HFFc6 (cell line): ENCODE measurements at regions not wholly inside any gene's neighbourhood (a gene's known extent, or its start where the extent isn't known, plus 50 kb on each side); places are given as distances from the start of the nearest gene placed in this dataset.

Experiments
- DNase-seq: peaks from one replicate; pipeline ENCODE4 v3.0.0-alpha.2; 2018
- H3K27ac Mint-ChIP-seq: 2 replicates; pipeline ENCODE4 v1.8.0; 2020; ENCODE audit warnings: mild to moderate bottlenecking, mixed read lengths
- H3K27me3 Mint-ChIP-seq: 2 replicates; pipeline ENCODE4 v1.8.0; 2021; ENCODE audit warnings: mild to moderate bottlenecking, moderate library complexity, mixed read lengths; ENCODE audit not compliant: insufficient read depth
- H3K36me3 Mint-ChIP-seq: 2 replicates; pipeline ENCODE4 v1.8.0; 2021; ENCODE audit warnings: low read depth, mixed read lengths
- H3K4me1 Mint-ChIP-seq: 2 replicates; pipeline ENCODE4 v1.8.0; 2020; ENCODE audit warnings: low read depth, mixed read lengths
- H3K4me3 Mint-ChIP-seq: 2 replicates; pipeline ENCODE4 v1.8.0; 2020; ENCODE audit warnings: mild to moderate bottlenecking, moderate library complexity, mixed read lengths
- H3K9me3 Mint-ChIP-seq: 2 replicates; pipeline ENCODE4 v1.8.0; 2020; ENCODE audit warnings: mild to moderate bottlenecking, mixed read lengths
- TF ChIP-seq, protein P1 (sequence below): fragments of 200-600 bp; sonication (generic); IDR thresholded peaks from 2 replicates; pipeline ENCODE4 v1.5.0; 2021; ENCODE audit warnings: antibody characterized with exemption, mild to moderate bottlenecking

DNA sequence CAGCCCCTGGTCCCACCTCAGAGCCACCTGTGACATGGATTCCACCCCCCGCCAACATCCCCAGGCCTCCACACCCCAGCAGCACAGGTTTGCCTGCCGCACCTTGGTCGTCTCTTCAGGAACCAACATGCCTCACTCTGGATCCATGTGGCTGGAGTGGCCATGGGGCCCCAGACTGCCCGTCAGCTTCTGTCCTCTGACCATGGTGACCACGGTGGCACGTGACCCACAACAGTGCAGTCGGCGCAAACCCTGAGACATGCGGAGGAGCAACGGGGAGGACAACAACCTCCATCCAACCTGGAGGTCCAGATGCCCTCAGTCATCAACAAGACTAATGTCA is 85.6 kb downstream of the ANKRD60 start:
- Mint-ChIP-seq H3K4me3 (no peak overlapping the region), H3K27me3 (peaks cover 50% of the 10 kb centered on the region), H3K9me3 (no peaks in the 10 kb centered on the region; the same call in 1 of the 2 replicates), H3K4me1 (no peaks in the 10 kb centered on the region), H3K27ac (no peak overlapping the region), H3K36me3 (no peaks in the 10 kb centered on the region)
- TF ChIP-seq, protein P1, sequence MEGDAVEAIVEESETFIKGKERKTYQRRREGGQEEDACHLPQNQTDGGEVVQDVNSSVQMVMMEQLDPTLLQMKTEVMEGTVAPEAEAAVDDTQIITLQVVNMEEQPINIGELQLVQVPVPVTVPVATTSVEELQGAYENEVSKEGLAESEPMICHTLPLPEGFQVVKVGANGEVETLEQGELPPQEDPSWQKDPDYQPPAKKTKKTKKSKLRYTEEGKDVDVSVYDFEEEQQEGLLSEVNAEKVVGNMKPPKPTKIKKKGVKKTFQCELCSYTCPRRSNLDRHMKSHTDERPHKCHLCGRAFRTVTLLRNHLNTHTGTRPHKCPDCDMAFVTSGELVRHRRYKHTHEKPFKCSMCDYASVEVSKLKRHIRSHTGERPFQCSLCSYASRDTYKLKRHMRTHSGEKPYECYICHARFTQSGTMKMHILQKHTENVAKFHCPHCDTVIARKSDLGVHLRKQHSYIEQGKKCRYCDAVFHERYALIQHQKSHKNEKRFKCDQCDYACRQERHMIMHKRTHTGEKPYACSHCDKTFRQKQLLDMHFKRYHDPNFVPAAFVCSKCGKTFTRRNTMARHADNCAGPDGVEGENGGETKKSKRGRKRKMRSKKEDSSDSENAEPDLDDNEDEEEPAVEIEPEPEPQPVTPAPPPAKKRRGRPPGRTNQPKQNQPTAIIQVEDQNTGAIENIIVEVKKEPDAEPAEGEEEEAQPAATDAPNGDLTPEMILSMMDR: no peak
- no peak for DNase-seq

- Mint-ChIP-seq H3K9me3 (no peaks in the 10 kb centered on the region), H3K27me3 (peaks cover 50% of the 10 kb centered on the region), H3K27ac (no peak overlapping the region), H3K4me3 (no peak overlapping the region), H3K36me3 (no peaks in the 10 kb centered on the region), H3K4me1 (no peaks in the 10 kb centered on the region)
- no peak for DNase-seq
- TF ChIP-seq, protein P1: no peak
These were observed 86.2 kb downstream of the ANKRD60 start for GRCh38 chr20:58141971-58142842.

GRCh38 chr20:58141496-58141895 is 87.0 kb downstream of the ANKRD60 start:
- Mint-ChIP-seq H3K27ac (no peak overlapping the region), H3K9me3 (no peaks in the 10 kb centered on the region), H3K4me1 (no peaks in the 10 kb centered on the region), H3K27me3 (peaks cover 49% of the 10 kb centered on the region), H3K36me3 (no peaks in the 10 kb centered on the region), H3K4me3 (no peak overlapping the region)
- no peak for DNase-seq
- TF ChIP-seq, protein P1: no peak

DNA sequence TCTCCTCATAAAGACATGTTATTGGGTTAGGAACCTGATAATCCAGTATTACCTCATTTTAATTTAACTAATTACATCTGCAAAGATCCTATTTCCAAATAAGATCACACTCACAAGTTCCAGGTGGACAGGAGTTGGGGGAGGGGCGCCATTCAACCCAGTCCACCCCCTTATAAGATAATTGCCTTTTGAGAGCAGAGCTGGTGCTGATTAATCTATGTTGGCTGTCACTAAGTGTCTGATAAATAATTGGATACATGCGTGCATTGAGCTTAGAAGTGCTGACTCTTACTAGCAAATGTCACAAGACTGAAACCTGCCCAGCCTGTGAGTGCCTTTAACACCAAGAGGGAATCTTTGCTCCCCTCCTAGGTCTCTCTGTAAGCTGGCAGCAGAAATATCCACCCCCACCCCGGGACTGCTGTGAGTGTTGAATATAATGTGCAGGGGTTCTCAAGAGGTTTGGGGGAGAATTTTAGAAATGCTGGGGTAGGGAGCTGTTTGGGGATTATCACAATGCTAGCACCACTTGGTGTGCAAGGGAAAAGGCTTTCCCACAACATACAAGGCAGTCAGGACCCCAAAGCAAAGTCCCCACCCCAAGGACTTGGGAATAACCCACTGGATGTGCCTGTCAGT is 87.5 kb downstream of the ANKRD60 start:
- H3K27ac Mint-ChIP-seq: no peak overlapping the region

DNA sequence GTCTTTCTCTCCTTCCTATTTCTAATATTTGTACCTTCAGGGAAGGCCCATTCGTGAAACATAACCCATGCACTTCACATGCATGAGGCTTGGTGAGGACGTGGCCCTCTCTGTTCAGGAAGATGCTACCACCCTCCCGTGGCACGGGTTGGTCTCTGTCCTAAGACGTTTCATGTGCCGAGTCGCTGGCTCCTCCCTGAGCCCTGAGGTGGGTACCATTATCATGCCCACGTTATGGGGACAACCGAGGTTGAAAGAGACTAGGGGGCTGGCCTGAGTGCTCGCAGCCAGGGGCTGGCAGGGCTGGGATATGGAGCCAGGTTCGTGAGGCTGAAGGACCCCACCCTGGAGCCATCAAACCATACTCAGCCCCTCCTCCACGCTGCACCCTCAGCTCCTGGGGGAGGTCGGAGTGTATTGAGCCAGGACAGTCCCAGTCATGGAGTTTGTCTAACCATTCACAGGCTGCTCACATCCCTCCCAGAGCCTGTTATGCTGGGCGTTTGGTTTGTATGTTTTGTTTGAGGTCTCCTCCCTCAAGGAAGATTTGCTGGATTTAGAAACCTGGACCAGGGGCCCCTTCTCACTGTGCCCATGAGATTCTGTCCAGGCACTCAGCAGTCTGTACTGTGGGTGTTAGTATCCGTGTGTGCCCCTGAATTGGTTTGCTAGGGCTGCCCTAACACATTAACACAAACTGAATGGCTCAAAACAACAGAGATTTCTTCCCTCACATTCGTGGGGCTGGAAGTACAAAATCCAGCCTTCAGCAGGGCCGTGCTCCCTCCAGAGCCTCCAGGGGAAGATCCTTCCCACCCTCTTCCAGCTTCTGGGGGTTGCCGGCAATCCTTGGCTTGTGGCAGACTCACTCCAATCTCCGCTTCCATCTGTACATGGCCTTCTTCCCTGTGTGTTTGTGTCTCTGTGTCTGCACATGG is 88.3 kb downstream of the ANKRD60 start:
- peaks cover 9% of the 10 kb centered on the region; the same call in 1 of the 2 replicates for H3K4me1 Mint-ChIP-seq
- H3K27me3 Mint-ChIP-seq: peaks cover 45% of the 10 kb centered on the region
- TF ChIP-seq, protein P1: no peak
- no peak overlapping the region for H3K27ac Mint-ChIP-seq
- H3K36me3 Mint-ChIP-seq: no peaks in the 10 kb centered on the region
- H3K4me3 Mint-ChIP-seq: no peak overlapping the region
- no peak for DNase-seq
- H3K9me3 Mint-ChIP-seq: no peaks in the 10 kb centered on the region

More for the DNA sequence above, 87.5 kb downstream of the ANKRD60 start:
- TF ChIP-seq, protein P1: no peak
- no peaks in the 10 kb centered on the region for H3K36me3 Mint-ChIP-seq
- H3K27me3 Mint-ChIP-seq: peaks cover 53% of the 10 kb centered on the region
- no peak overlapping the region for H3K4me3 Mint-ChIP-seq
- peaks cover 4% of the 10 kb centered on the region; the same call in 1 of the 2 replicates for H3K4me1 Mint-ChIP-seq
- no peak for DNase-seq
- no peaks in the 10 kb centered on the region for H3K9me3 Mint-ChIP-seq
